Keratinocyte (primary cell): ENCODE measurements at regions not wholly inside any gene's neighbourhood (a gene's known extent, or its start where the extent isn't known, plus 50 kb on each side); places are given as distances from the start of the nearest gene placed in this dataset.

Experiments used
- DNase-seq: peaks from one replicate; pipeline ENCODE4 v3.0.0-alpha.2; 2011; ENCODE audit warnings: low read depth, missing footprints, low spot score
- FAIRE-seq: peaks from 2 replicates; lab custom pipeline; 2011; peaks lifted over from hg19 to GRCh38; lab: Jason Lieb, UNC
- H2AFZ ChIP-seq: 2 replicates; pipeline ENCODE4 v1.6.0; 2012; ENCODE audit warnings: low read length, control low read depth, inconsistent platforms; ENCODE audit not compliant: control insufficient read depth
- H3K27ac ChIP-seq: 2 replicates; pipeline ENCODE4 v1.5.1; 2011; ENCODE audit warnings: low read length; ENCODE audit not compliant: control insufficient read depth, insufficient read depth
- H3K27me3 ChIP-seq: 3 replicates; pipeline ENCODE4 v1.6.0; 2011; ENCODE audit warnings: low read length; ENCODE audit not compliant: control insufficient read depth, insufficient read depth; ENCODE audit errors: extremely low read depth
- H3K36me3 ChIP-seq, 2 experiments: 2 replicates in 1 of 2; 3 replicates in 1 of 2; pipeline ENCODE4 v1.5.1; 2011; ENCODE audit warnings: low read length in 2 of 2, mild to moderate bottlenecking in 1 of 2; ENCODE audit not compliant: control insufficient read depth in 2 of 2, insufficient read depth in 2 of 2; ENCODE audit errors: extremely low read depth in 1 of 2
- H3K4me1 ChIP-seq: 3 replicates; pipeline ENCODE4 v1.5.1; 2011; ENCODE audit warnings: low read length; ENCODE audit not compliant: control insufficient read depth, insufficient read depth; ENCODE audit errors: extremely low read depth
- H3K4me2 ChIP-seq: 3 replicates; pipeline ENCODE4 v1.6.0; 2011; ENCODE audit warnings: low read depth, low read length; ENCODE audit not compliant: control insufficient read depth, insufficient read depth; ENCODE audit errors: extremely low read depth
- H3K4me3 ChIP-seq, 3 experiments: fragments of 200-600 bp in 1 of 3; sonication (generic) in 1 of 3; 2 replicates in 2 of 3; 3 replicates in 1 of 3; pipeline ENCODE4 v1.5.1; 2011 to 2016; ENCODE audit warnings: low read length in 3 of 3, mild to moderate bottlenecking in 3 of 3, control low read depth in 2 of 3, inconsistent platforms in 1 of 3, low read depth in 1 of 3, mixed read lengths in 1 of 3, mixed run types in 1 of 3, moderate library complexity in 1 of 3; ENCODE audit not compliant: control insufficient read depth in 2 of 3, insufficient read depth in 2 of 3; ENCODE audit errors: extremely low read depth in 1 of 3
- H3K79me2 ChIP-seq: 2 replicates; pipeline ENCODE4 v1.6.0; 2012; ENCODE audit warnings: low read length; ENCODE audit not compliant: control insufficient read depth, insufficient read depth
- H3K9ac ChIP-seq: 3 replicates; pipeline ENCODE4 v1.6.0; 2011; ENCODE audit warnings: low read length; ENCODE audit not compliant: control insufficient read depth, insufficient read depth; ENCODE audit errors: extremely low read depth
- H3K9me1 ChIP-seq: 3 replicates; pipeline ENCODE4 v1.6.0; 2011; ENCODE audit warnings: low read length; ENCODE audit not compliant: control insufficient read depth, insufficient read depth; ENCODE audit errors: extremely low read depth
- H3K9me3 ChIP-seq: 2 replicates; pipeline ENCODE4 v1.5.1; 2012; ENCODE audit warnings: low read depth, low read length; ENCODE audit not compliant: control insufficient read depth
- H4K20me1 ChIP-seq: 3 replicates; pipeline ENCODE4 v1.6.0; 2011; ENCODE audit warnings: low read length; ENCODE audit not compliant: control insufficient read depth, insufficient read depth; ENCODE audit errors: extremely low read depth
- CTCF ChIP-seq, 3 experiments: IDR thresholded peaks in 1 of 3; conservative IDR thresholded peaks in 1 of 3; optimal IDR thresholded peaks in 1 of 3; 2 replicates in 2 of 3; 3 replicates in 1 of 3; pipeline versions ENCODE3 to v1.5.1; 2011; ENCODE audit warnings: low read length in 3 of 3, mild to moderate bottlenecking in 3 of 3, moderate library complexity in 2 of 3, control low read depth in 1 of 3, inconsistent platforms in 1 of 3; ENCODE audit not compliant: insufficient read depth in 2 of 3; ENCODE audit errors: extremely low read depth in 1 of 3
- EZH2 ChIP-seq: IDR thresholded peaks from one replicate; pipeline ENCODE4 v1.6.1; 2012; ENCODE audit warnings: inconsistent platforms, mild to moderate bottlenecking, low read length, moderate library complexity
- dilution Hi-C: fragments of 300-500 bp; cut with MboI; formaldehyde crosslinking; loops from one replicate; pipeline ENCODE4 v1.7.0; 2020; ENCODE audit warnings: low sequenced_read_pairs; ENCODE audit not compliant: extremely low pct_ligation_motif_present

DNA sequence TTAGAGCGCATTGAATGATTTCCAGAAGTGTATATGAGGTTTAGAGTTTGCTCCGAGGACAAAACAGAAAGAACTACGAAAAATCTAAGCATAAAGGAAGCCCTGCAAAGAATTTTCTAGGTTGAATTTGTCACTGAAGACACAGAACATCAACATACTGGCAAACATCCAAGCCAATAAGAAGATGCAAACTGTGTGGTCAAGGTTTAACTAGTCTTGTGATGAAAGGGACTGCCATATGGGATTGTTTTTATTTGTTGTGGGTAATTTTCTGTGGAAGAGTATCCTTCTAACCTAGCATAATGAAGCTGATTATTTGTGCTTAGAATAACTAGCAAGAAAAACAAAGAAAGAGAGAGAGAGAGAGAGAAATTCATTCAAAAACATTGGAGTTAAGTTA, 492.0 kb upstream of the ERCC4 start:
- Histone ChIP-seq H3K9me1 (no peaks in the 10 kb centered on the region), H3K36me3 (no peaks in the 10 kb centered on the region), H3K27ac (no peak overlapping the region), H3K79me2 (no peaks in the 10 kb centered on the region), H3K9me3 (no peaks in the 10 kb centered on the region), H3K9ac (no peak overlapping the region), H2AFZ (no peak overlapping the region), H3K4me2 (no peak overlapping the region), H4K20me1 (no peaks in the 10 kb centered on the region), H3K4me1 (no peaks in the 10 kb centered on the region), H3K27me3 (no peaks in the 10 kb centered on the region), H3K4me3 (no peak overlapping the region)
- FAIRE-seq (no peak), DNase-seq (no peak)
- no peak for TF ChIP-seq CTCF (optimal IDR thresholded peaks at IDR 0.05 in 1 of 3, IDR thresholded peaks at IDR 0.05 in 1 of 3, conservative IDR thresholded peaks at IDR 0.05 in 1 of 3; ENCODE audit: extremely low read depth in 1 of 3, insufficient read depth in 2 of 3, low read length in 3 of 3)
- no peak for TF ChIP-seq EZH2
- dilution Hi-C loops: no loop called here

DNA sequence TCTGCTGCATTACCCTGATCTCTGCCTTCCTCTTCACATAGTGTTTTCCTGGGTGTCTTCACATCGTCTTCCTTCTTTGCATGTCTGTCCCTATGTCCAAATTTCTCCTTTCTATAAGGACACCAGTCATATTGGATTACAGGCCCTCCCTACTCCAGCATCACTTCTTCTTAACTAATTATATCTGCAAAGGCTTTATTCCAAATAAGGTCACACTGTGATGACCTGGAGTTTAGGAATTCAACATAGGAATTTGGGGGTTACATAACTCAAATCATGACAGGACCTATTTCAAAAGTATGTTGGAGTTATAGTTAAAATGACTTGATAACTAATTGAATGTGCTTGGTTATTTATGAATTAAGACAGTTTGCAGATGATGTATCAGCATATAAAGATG, 490.5 kb upstream of the ERCC4 start:
- no peak overlapping the region for H2AFZ ChIP-seq
- DNase-seq (no peak), FAIRE-seq (no peak)
- H3K9ac ChIP-seq: no peak overlapping the region
- H3K27ac ChIP-seq: no peak overlapping the region
- no peak for TF ChIP-seq CTCF (optimal IDR thresholded peaks at IDR 0.05 in 1 of 3, IDR thresholded peaks at IDR 0.05 in 1 of 3, conservative IDR thresholded peaks at IDR 0.05 in 1 of 3; ENCODE audit: extremely low read depth in 1 of 3, insufficient read depth in 2 of 3, low read length in 3 of 3)
- no peak for TF ChIP-seq EZH2
- no peaks in the 10 kb centered on the region for H3K9me1 ChIP-seq
- no peaks in the 10 kb centered on the region for H3K4me1 ChIP-seq
- H3K36me3 ChIP-seq: no peaks in the 10 kb centered on the region
- H3K27me3 ChIP-seq: no peaks in the 10 kb centered on the region
- no peak overlapping the region for H3K4me2 ChIP-seq
- no peaks in the 10 kb centered on the region for H3K9me3 ChIP-seq
- dilution Hi-C loops: no loop called here
- H3K79me2 ChIP-seq: no peaks in the 10 kb centered on the region
- no peaks in the 10 kb centered on the region for H4K20me1 ChIP-seq
- H3K4me3 ChIP-seq: no peak overlapping the region
